Neural cell (in vitro differentiated cells): ENCODE measurements at regions not wholly inside any gene's neighbourhood (a gene's known extent, or its start where the extent isn't known, plus 50 kb on each side); places are given as distances from the start of the nearest gene placed in this dataset.
"Not testable (repeated sequence)": the region's sequence is repeated elsewhere in the genome, so short reads cannot be mapped to it uniquely, and the experiment has no call there.

Experiments used
- H2AFZ ChIP-seq: fragments of 200-600, 300-800 bp; sonication (generic), shearing (Covaris generic); 2 replicates; pipeline ENCODE4 v1.6.0; 2014; ENCODE audit warnings: low read depth, mild to moderate bottlenecking, antibody characterized with exemption, low read length, moderate library complexity
- H3F3A ChIP-seq: fragments of 200-600 bp; shearing (Covaris generic); 2 replicates; pipeline ENCODE4 v1.6.1; 2016; ENCODE audit warnings: mild to moderate bottlenecking, moderate library complexity, mixed read lengths, antibody characterized with exemption, low read length; ENCODE audit not compliant: insufficient read depth, poor library complexity, severe bottlenecking
- H3K27ac ChIP-seq: fragments of 200-600, 300-800 bp; sonication (generic), shearing (Covaris generic); 2 replicates; pipeline ENCODE4 v1.5.1; 2014; ENCODE audit warnings: mild to moderate bottlenecking, low read length, moderate library complexity
- H3K27me3 ChIP-seq: fragments of 300-800, 200-600 bp; sonication (generic), shearing (Covaris generic); 2 replicates; pipeline ENCODE4 v1.6.0; 2014; ENCODE audit warnings: mild to moderate bottlenecking, low read depth, low read length, moderate library complexity; ENCODE audit not compliant: insufficient read depth
- H3K36me3 ChIP-seq: fragments of 300-800, 200-600 bp; sonication (generic), shearing (Covaris generic); 2 replicates; pipeline ENCODE4 v1.5.1; 2014; ENCODE audit warnings: mild to moderate bottlenecking, antibody characterized with exemption, low read length, moderate library complexity; ENCODE audit not compliant: insufficient read depth
- H3K4me2 ChIP-seq: fragments of 300-800, 200-600 bp; sonication (generic), shearing (Covaris generic); 2 replicates; pipeline ENCODE4 v1.6.0; 2014; ENCODE audit warnings: mild to moderate bottlenecking, low read length
- H3K4me3 ChIP-seq: fragments of 300-800, 200-600 bp; sonication (generic), shearing (Covaris generic); 2 replicates; pipeline ENCODE4 v1.5.1; 2014; ENCODE audit warnings: mild to moderate bottlenecking, low read length, moderate library complexity
- H3K79me2 ChIP-seq: fragments of 200-600 bp; shearing (Covaris generic); replicated peaks from 2 replicates; pipeline ENCODE4 v1.6.0; 2014; ENCODE audit warnings: mild to moderate bottlenecking, low read length, moderate library complexity; ENCODE audit not compliant: insufficient read depth
- H3K9ac ChIP-seq: fragments of 300-800, 200-600 bp; sonication (generic), shearing (Covaris generic); 2 replicates; pipeline ENCODE4 v1.6.1; 2016; ENCODE audit warnings: mild to moderate bottlenecking, low read length, mixed read lengths
- H3K9me2 ChIP-seq: fragments of 200-600 bp; shearing (Covaris generic); 2 replicates; pipeline ENCODE4 v1.6.1; 2016; ENCODE audit warnings: mild to moderate bottlenecking, low read length, mixed read lengths; ENCODE audit not compliant: insufficient read depth
- H3K9me3 ChIP-seq: fragments of 200-600, 300-800 bp; sonication (generic), shearing (Covaris generic); 2 replicates; pipeline ENCODE4 v1.6.1; 2016; ENCODE audit warnings: mild to moderate bottlenecking, mixed run types, low read length, moderate library complexity, mixed read lengths
- H4K20me1 ChIP-seq: fragments of 200-600 bp; shearing (Covaris generic); 2 replicates; pipeline ENCODE4 v1.6.1; 2016; ENCODE audit warnings: mild to moderate bottlenecking, mixed run types; ENCODE audit not compliant: insufficient read depth
- CTCF ChIP-seq: fragments of 450-650 bp; IDR thresholded peaks from 2 replicates; pipeline ENCODE4 v1.5.1; 2014; ENCODE audit warnings: antibody characterized with exemption, mild to moderate bottlenecking, moderate library complexity; ENCODE audit not compliant: poor library complexity, severe bottlenecking
- EP300 ChIP-seq: fragments of 450-650 bp; conservative IDR thresholded peaks from 2 replicates; pipeline ENCODE4 v1.6.1; 2014; ENCODE audit warnings: antibody characterized with exemption, mild to moderate bottlenecking, moderate library complexity; ENCODE audit not compliant: poor library complexity, severe bottlenecking
- EZH2 ChIP-seq: fragments of 200-600, 300-800 bp; shearing (Covaris generic), sonication (generic); IDR thresholded peaks from 2 replicates; pipeline ENCODE4 v1.6.1; 2014; ENCODE audit warnings: antibody characterized with exemption, low read length, borderline replicate concordance, mild to moderate bottlenecking; ENCODE audit not compliant: insufficient read depth, poor library complexity, severe bottlenecking
- MXI1 ChIP-seq: fragments of 450-650 bp; conservative IDR thresholded peaks from 2 replicates; pipeline ENCODE4 v1.6.1; 2014; ENCODE audit warnings: antibody characterized with exemption, mild to moderate bottlenecking; ENCODE audit not compliant: poor library complexity, severe bottlenecking
- POLR2AphosphoS5 ChIP-seq: IDR thresholded peaks from 2 replicates; pipeline ENCODE4 v1.6.1; 2012
- RAD21 ChIP-seq: fragments of 450-650 bp; conservative IDR thresholded peaks from 2 replicates; pipeline ENCODE4 v1.6.1; 2014; ENCODE audit warnings: antibody characterized with exemption, mild to moderate bottlenecking, moderate library complexity
- REST ChIP-seq: IDR thresholded peaks from 2 replicates; pipeline ENCODE4 v1.6.1; 2012; ENCODE audit warnings: borderline replicate concordance
- SMC3 ChIP-seq: fragments of 450-650 bp; conservative IDR thresholded peaks from 2 replicates; pipeline ENCODE4 v1.6.1; 2014; ENCODE audit warnings: antibody characterized with exemption, mild to moderate bottlenecking, moderate library complexity; ENCODE audit not compliant: poor library complexity
- TAF1 ChIP-seq: IDR thresholded peaks from 2 replicates; pipeline ENCODE4 v1.6.1; 2012; ENCODE audit warnings: low read depth

- H3K27ac ChIP-seq, H3K4me2 ChIP-seq, H3K27me3 ChIP-seq, H3K9me2 ChIP-seq, H2AFZ ChIP-seq, H3K9ac ChIP-seq, H3K36me3 ChIP-seq, H3K79me2 ChIP-seq, H4K20me1 ChIP-seq, H3F3A ChIP-seq, H3K9me3 ChIP-seq, H3K4me3 ChIP-seq: not testable (repeated sequence)
These were observed 86.5 kb upstream of the DST start for GRCh38 chr6:56729166-56729565.

- H3K79me2 ChIP-seq, result no peaks in the 10 kb centered on the region
- H3K9ac ChIP-seq, result no peak overlapping the region
- no peaks in the 10 kb centered on the region for H3K9me2 ChIP-seq
- H3K4me3 ChIP-seq, result no peak overlapping the region
- H3F3A ChIP-seq, result no peaks in the 10 kb centered on the region
- H3K4me2 ChIP-seq, result no peak overlapping the region
- H3K27me3 ChIP-seq, result no peaks in the 10 kb centered on the region
- no peak overlapping the region for H3K27ac ChIP-seq
- TF ChIP-seq REST, result no peak
- no peak for TF ChIP-seq CTCF
- no peak for TF ChIP-seq EP300
- TF ChIP-seq MXI1, result no peak
- TF ChIP-seq SMC3, result no peak
- TF ChIP-seq EZH2, result no peak
- TF ChIP-seq RAD21, result no peak
- no peak for TF ChIP-seq POLR2AphosphoS5
- TF ChIP-seq TAF1, result no peak
- H4K20me1 ChIP-seq, result no peaks in the 10 kb centered on the region
- H3K9me3 ChIP-seq, result no peaks in the 10 kb centered on the region
- peaks cover 4% of the 10 kb centered on the region for H3K36me3 ChIP-seq
- H2AFZ ChIP-seq, result no peak overlapping the region
These were observed 84.6 kb upstream of the DST start for GRCh38 chr6:56727097-56727850.
